ENCODE measurements at regions not wholly inside any gene's neighbourhood (a gene's known extent, or its start where the extent isn't known, plus 50 kb on each side); places are given as distances from the start of the nearest gene placed in this dataset.

- no peak for TF ChIP-seq POLR2A (IDR thresholded peaks at IDR 0.05; ENCODE audit: low read depth, low read length)
- TF ChIP-seq POLR2AphosphoS5 (IDR thresholded peaks at IDR 0.05; ENCODE audit: low read depth, low read length): no peak
- TF ChIP-seq SPI1 (IDR thresholded peaks at IDR 0.05; ENCODE audit: low read depth, low read length): no peak
- no peak for TF ChIP-seq PAX5 (IDR thresholded peaks at IDR 0.05; ENCODE audit: insufficient read depth, low read length, severe bottlenecking)
- TF ChIP-seq TAF1 (IDR thresholded peaks at IDR 0.05; ENCODE audit: low read depth, low read length): no peak
Measured at GRCh38 chr2:226329180-226329579, 470.4 kb downstream of the IRS1 start.
